Fibroblast of villous mesenchyme (primary cell): ENCODE measurements at regions not wholly inside any gene's neighbourhood (a gene's known extent, or its start where the extent isn't known, plus 50 kb on each side); places are given as distances from the start of the nearest gene placed in this dataset.
"Not testable (repeated sequence)": the region's sequence is repeated elsewhere in the genome, so short reads cannot be mapped to it uniquely, and the experiment has no call there.

Experiments used
- DNase-seq: peaks from one replicate; pipeline ENCODE4 v3.0.0-alpha.2; 2010; ENCODE audit warnings: low read depth
- H3K4me3 ChIP-seq: 2 replicates; pipeline ENCODE4 v1.5.1; 2011; ENCODE audit warnings: low read depth, mild to moderate bottlenecking, low read length
- TF ChIP-seq, protein P1 (sequence below): IDR thresholded peaks from 2 replicates; pipeline ENCODE4 v1.5.1; 2012; ENCODE audit warnings: low read depth, mild to moderate bottlenecking, low read length; ENCODE audit not compliant: insufficient read depth

DNA sequence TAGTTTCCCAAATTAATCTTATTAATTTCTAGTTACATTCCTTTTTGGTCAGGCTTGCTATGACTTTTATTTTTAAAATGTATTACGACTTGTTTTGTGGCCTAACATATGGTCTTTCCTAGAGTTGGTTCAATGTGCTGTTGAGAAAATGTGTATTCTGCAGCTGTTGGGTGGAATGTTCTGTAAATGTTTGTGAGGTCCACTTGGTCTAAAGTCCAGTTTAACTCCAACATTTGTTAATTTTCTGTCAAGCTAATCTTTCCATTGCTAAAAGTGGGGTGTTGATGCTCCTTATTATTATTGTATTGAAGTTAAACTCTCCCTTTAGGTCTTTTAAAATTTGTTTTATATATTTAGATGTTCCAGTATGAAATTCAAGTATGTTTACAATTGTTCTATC lies 1010.8 kb upstream of the EDIL3 start:
- TF ChIP-seq, protein P1, sequence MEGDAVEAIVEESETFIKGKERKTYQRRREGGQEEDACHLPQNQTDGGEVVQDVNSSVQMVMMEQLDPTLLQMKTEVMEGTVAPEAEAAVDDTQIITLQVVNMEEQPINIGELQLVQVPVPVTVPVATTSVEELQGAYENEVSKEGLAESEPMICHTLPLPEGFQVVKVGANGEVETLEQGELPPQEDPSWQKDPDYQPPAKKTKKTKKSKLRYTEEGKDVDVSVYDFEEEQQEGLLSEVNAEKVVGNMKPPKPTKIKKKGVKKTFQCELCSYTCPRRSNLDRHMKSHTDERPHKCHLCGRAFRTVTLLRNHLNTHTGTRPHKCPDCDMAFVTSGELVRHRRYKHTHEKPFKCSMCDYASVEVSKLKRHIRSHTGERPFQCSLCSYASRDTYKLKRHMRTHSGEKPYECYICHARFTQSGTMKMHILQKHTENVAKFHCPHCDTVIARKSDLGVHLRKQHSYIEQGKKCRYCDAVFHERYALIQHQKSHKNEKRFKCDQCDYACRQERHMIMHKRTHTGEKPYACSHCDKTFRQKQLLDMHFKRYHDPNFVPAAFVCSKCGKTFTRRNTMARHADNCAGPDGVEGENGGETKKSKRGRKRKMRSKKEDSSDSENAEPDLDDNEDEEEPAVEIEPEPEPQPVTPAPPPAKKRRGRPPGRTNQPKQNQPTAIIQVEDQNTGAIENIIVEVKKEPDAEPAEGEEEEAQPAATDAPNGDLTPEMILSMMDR, result no peak
- H3K4me3 ChIP-seq, result no peak overlapping the region

DNA sequence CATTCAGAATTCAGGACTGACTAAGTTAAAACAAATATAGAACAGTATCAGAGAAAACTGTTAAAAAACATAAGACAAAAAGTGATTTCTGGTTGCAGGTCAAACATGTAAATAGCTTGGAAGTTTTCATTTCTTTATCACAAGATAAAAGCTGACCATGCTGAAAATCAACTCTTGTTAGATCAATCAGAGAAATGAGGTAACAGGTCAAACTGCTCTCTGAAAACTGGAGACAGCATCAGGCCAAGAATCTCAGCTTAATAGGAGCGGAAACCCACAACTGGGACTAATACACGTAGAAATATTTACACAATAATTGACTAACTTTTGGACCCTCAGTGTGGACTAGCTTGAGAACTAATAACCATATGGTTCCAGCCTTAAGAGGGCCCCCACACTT lies 1012.8 kb upstream of the EDIL3 start:
- DNase-seq, result no peak
- no peak overlapping the region for H3K4me3 ChIP-seq
- TF ChIP-seq, protein P1, result no peak

More for the DNA sequence above, 1010.8 kb upstream of the EDIL3 start:
- no peak for DNase-seq

DNA sequence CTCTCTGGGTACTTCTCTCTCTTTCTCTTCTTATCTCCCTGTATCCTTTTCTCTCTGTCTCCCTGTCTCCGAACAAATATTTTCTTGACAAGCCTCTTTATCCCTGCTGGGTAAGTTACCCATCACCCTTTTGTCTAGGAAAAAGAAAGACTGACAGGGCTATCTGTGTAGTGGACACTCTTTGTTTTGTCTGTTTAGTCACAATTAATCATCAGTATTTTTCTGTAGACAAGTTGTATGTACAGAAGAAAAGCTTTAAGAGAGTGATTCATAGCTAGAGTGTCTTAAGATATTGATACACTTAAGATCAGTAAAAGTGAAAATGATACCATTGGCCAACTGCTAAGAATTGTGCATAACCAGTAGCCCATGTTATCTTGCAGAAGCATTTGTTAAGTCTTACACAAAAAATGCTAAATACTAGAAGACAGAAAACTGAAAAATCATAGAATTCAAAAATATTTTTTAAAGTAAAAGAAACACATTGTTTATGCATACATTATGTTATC lies 1043.8 kb upstream of the EDIL3 start:
- DNase-seq, result no peak
- TF ChIP-seq, protein P1, result no peak
- no peak overlapping the region for H3K4me3 ChIP-seq

DNA sequence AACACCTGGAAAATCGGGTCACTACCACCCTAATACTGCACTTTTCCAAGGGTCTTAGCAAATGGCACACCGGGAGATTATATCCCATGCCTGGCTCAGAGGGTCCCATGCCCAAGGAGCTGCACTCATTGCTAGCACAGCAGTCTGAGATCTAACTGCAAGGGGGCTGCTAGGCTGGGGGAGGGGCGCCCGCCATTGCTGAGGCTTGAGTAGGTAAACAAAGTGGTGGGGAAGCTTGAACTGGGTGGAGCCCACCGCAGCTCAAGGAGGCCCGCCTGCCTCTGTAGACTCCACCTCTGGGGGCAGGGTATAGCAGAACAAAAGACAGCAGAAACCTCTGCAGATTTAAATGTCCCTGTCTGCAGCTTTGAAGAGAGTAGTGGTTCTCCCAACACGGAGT lies 1047.0 kb upstream of the EDIL3 start:
- H3K4me3 ChIP-seq, DNase-seq: not testable (repeated sequence)

DNA sequence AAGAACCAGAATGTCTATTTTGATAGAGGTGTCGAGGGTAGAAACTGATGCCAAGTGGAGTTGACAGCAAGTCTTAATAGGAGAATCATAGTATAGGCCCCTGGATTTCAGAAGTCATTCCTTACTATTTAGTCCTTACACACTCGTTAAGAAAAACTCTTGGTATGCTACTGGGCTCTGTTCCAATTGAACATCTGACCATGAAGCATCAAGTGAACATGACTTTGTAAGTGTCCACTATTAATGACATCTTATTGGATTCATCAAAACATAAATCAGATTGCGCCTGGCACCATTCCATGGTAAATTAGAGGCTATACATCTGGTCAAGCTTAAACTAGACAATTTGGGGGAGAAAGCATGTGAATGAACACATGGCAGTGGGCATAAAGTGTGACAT lies 1056.5 kb upstream of the EDIL3 start:
- no peak overlapping the region for H3K4me3 ChIP-seq
- no peak for DNase-seq
- TF ChIP-seq, protein P1, result no peak

DNA sequence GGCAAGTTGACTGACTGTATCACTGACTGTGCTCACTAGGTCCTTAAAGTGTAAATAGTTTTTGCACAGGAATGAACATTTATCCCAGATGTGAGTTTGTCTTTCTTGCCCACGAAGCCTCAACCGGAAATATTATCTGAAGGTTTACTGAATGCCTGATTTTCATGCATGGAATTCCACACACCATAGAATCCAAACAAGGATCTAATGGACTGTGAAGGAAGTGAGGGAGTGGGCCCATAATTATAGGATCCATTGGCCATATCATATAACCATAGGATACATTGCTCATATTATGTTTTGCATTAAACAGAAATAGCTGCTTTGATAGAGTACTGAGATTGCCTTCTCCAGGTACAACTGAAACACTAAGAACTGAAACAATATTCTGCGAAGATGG lies 1057.2 kb upstream of the EDIL3 start:
- TF ChIP-seq, protein P1, result no peak
- H3K4me3 ChIP-seq, result no peak overlapping the region
- no peak for DNase-seq

DNA sequence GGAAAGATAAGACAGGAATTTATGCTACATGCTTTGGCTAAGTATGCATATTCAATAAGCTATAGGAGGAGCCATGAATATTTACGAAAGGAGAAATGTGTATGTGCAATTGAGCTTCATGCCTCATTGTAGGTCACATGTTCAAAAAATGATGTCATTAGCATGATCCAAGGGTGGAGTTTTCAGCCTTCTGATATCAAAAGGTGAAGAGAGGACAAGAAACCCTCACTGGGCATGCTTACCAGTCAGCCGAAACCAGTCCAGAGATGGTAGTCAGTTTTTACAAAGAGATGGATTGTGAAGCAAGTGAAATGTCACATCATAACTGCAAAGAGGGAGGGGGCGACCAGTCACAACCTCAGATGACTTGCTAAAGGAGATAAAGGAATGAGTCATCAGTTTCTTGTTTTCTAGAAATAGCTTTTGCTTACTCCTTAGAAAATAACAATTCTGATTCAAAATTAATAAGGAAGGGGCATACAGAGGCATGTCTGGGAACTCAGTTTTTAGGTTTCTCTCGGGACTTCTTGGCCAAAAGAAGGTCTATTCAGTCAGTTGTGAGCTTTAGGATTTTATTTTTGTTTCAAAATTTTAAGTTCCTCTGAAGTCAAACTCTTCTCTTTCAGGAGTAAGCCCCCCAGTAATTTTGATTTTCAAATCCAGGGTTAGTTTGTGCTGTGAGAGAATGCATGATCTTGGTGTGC lies 1067.8 kb upstream of the EDIL3 start:
- TF ChIP-seq, protein P1, result no peak
- no peak for DNase-seq
- H3K4me3 ChIP-seq, result no peak overlapping the region
